ENCODE measurements at regions not wholly inside any gene's neighbourhood (a gene's known extent, or its start where the extent isn't known, plus 50 kb on each side); places are given as distances from the start of the nearest gene placed in this dataset.
A peak's percentile ranks its signal among the peaks of the same experiment; 100 is the strongest.

DNA sequence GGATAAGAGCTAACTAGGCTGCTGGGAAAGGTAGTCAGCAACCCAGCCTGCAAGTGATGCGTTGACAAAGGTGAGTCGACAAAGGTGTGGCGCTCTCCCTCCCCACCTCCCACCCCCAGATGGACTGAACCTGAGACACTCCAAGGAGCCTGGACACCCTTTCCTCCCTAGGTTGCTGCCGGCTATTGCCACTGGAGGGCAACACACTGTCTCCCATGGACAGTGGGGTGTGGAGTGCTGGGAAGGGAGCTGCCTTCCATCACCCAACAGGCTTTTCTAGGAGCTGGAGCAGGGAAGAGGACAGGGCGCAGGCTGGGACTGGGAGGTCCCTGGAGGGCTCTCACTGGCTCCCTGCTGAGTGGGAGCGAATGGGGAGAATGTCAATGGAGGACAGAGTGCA lies 75.4 kb upstream of the ARAP3 start:
- TF ChIP-seq, protein P1, sequence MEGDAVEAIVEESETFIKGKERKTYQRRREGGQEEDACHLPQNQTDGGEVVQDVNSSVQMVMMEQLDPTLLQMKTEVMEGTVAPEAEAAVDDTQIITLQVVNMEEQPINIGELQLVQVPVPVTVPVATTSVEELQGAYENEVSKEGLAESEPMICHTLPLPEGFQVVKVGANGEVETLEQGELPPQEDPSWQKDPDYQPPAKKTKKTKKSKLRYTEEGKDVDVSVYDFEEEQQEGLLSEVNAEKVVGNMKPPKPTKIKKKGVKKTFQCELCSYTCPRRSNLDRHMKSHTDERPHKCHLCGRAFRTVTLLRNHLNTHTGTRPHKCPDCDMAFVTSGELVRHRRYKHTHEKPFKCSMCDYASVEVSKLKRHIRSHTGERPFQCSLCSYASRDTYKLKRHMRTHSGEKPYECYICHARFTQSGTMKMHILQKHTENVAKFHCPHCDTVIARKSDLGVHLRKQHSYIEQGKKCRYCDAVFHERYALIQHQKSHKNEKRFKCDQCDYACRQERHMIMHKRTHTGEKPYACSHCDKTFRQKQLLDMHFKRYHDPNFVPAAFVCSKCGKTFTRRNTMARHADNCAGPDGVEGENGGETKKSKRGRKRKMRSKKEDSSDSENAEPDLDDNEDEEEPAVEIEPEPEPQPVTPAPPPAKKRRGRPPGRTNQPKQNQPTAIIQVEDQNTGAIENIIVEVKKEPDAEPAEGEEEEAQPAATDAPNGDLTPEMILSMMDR (IDR thresholded peaks at IDR 0.05), result peak in 2 of 3 experiments; percentile 23 to 25
- TF ChIP-seq POLR2A (IDR thresholded peaks at IDR 0.05), result no peak

Data from testis (tissue), 2 donors.